GM21619 (cell line): ENCODE measurements at regions not wholly inside any gene's neighbourhood (a gene's known extent, or its start where the extent isn't known, plus 50 kb on each side); places are given as distances from the start of the nearest gene placed in this dataset.
"Not testable (repeated sequence)": the region's sequence is repeated elsewhere in the genome, so short reads cannot be mapped to it uniquely, and the experiment has no call there.

Experiments
- ATAC-seq: cut with Tn5 transposase; IDR thresholded peaks from one replicate; pipeline ENCODE4 v1.9.1; 2021; ENCODE audit not compliant: unreplicated experiment

DNA sequence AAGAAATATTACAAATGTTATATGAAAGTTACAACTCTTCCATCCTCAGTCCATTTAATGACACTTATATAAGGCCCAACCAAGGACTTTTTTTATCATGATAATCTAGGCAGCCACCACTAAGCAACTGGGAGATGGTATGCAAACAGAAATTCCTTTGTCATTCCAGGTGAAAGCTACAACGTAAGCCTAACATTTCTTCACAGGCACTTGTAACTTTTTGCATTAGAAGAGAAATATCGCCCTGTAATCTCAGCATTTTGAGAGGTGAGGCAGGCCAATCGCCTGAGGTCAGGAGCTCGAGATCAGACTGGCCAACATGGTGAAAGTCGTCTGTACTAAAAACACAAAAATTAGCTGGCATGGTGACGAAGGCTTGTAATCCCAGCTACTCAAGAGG lies 581.2 kb upstream of the SLC8A1 start:
- no peak for ATAC-seq

- ATAC-seq, result no peak
Observed at GRCh38 chr2:41038408-41038807, 586.5 kb upstream of the SLC8A1 start.

GRCh38 chr2:41039750-41040149 lies 587.9 kb upstream of the SLC8A1 start:
- not testable (repeated sequence) for ATAC-seq

DNA sequence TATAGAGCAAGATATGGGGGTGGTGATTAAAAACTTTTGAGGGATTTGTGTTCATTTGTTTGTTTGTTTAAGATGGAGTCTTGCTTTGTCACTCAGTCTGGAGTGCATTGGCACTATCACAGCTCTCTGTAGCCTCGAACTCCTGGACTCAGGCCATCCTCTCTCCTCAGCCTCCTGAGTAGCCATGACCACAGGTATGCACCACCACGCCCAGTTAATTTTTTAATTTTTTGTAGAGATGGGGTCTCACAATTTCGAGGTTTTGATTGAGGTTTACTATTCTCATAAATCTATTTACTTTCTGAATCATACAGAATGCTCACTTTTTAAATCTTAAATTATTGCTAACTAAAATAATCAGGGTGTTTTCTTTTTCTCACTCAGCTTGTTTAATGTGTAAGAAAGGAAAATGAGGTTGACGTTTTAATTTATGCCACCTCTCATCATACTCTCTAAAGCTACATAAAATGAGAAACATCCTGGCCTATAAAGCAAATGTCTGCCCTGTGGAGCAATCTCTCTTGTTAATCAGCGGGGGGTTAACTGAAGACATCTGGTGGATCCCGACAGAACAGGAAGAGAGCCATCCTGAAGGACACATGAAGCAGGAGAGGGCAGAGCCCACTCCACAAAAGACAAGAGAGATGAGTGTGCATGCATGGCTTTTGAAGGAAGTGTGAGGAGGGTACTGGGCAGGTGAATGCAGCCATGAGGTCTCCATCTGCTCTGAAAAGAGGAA lies 589.1 kb upstream of the SLC8A1 start:
- ATAC-seq, result no peak

DNA sequence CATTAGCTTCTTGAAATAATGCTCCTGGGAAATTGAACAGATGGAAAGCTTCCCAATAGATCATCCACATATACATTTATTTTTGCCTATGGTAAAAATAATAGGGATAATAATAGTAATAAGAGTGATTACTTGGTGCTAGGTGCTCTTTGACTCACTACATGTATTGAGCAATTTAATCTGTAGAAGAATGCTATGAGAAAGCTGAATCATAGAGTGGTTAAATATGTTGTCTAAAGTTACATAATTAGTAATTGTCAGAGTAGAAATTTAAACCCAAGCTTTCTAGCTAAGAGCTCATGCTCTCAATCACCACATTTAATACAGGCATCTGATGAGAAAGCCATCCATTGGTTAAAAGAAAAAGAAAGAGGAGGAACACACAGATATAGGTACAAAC lies 590.5 kb upstream of the SLC8A1 start:
- ATAC-seq, result no peak

DNA sequence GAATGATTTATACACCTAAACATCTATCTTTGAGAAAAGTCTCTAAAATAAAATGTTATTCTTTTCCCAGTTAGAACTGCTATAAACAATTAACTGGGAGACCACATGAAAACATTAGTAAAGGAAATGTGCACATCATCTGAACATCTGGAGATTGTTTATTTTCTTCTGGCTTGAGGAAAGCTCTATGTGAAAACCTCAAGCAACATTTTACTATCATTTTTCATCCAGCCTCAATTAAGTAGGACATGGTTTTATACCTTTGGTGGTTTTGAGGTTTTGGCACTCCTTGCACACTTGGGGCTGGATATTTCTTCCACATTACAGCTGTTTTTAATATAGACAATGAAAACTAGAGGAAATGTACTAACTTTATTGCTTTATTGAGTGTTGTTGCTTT lies 609.5 kb upstream of the SLC8A1 start:
- no peak for ATAC-seq

DNA sequence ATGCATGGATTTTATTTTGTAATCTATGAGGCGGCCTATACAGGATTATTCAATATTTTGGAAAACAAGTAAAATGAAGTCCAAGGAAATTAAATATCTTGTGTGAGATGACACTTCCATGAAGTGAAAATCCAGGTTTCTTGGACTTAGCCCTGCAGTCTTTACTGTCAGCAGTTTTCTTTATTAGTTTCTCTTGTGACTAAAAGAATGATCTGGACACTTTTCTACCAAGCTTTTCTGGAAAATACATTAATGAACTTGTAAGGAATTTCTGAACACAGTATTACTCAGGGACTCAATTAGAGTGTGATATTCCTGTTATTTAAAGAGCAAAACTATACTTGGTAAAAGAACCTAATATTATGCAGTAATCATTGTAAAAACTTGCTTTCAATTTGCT lies 610.4 kb upstream of the SLC8A1 start:
- ATAC-seq, result no peak

DNA sequence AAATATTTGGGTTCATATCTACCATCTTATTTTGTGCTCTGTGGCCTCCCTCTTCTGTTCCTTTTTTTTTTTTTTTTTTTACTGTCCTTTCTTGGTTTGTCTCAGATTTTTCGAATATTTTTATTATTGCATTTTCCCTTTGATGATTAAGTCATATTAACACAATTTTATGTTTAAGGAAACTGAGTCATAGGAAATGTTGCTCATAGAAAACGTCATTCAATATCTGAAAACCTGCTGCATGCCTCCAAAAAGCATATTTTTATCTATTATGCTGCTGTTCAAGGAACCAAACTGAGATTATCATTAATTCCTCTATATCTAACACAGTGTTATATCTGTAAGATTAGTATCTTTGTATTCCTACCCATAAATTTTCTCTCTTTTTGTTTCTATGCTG lies 614.3 kb upstream of the SLC8A1 start:
- no peak for ATAC-seq

GRCh38 chr2:41068740-41069139 lies 616.9 kb upstream of the SLC8A1 start:
- no peak for ATAC-seq

GRCh38 chr2:41078341-41078740 lies 626.5 kb upstream of the SLC8A1 start:
- ATAC-seq, result no peak

DNA sequence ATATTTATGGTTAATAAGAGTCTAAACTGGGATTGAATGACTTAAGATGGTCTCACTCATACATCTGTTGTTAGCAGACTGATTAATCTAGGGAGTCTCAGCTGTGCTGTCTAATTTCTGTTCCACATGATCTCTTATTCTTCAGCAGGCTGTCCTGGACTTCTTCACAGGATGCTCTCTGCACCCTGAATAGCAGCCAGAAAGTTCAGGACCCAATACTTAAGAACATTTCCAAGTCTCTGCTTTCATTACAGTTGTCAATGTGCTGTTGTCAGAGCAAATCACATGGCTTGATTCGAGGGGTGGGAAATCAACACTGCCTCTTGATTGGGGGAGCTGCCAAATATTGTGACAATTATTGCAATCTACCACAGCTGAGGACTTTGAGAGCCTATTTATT lies 627.1 kb upstream of the SLC8A1 start:
- no peak for ATAC-seq

- ATAC-seq, result no peak
Observed at GRCh38 chr2:41084321-41084720, 632.4 kb upstream of the SLC8A1 start.

- no peak for ATAC-seq
Observed at GRCh38 chr2:41087946-41088345, 636.1 kb upstream of the SLC8A1 start.

GRCh38 chr2:41101281-41101680 lies 649.4 kb upstream of the SLC8A1 start:
- ATAC-seq, result no peak

DNA sequence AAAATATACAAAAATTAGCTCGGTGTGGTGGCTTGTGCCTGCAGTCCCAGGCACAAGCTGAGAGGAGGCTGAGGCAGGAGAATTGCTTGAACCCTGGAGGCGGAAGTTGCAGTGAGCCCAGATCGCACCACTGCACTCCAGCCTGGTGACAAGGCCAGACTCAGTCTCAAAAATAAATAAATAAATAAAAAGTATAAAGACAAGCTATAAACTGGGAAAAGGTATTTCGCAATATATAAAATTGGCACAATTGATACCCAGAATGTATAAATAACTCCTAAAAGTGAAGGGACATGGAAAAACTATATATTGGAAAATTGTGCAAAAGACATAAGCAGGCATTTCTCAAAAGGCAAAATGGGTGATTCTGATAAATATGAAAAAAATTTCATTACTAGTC lies 657.9 kb upstream of the SLC8A1 start:
- ATAC-seq, result no peak

DNA sequence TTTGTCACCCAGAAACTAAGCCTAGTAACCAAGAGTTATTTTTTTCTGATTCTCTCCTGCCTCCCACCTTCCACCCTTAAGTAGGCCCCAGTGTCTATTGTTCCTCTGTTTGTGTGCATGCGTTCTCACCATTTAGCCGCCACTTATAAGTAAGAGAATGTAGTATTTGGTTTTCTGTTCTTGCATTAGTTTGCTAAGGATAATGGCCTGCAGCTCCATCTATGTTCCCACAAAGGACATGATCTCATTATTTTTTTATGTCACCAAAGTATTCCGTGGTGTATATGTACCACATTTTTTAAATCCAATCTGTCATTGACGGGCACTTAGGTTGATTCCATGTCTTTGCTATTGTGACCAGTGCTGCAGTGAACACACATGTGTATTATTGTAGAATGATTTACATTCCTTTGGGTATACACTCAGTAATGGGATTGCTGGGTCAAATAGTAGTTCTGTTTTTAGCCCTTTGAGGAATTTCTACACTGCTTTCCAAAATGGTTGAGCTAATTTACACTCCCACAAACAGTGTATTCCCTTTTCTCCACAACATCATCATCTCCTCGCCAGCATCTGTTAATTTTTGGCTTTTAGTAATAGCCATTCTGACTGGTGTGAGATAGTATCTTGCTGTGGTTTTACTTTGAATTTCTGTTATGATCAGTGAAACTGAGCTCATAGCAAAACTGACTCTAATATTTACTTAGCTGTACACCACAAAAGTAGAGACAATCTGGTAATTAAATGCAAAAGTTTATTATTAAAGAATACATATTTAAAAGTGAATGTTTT lies 660.1 kb upstream of the SLC8A1 start:
- ATAC-seq, result no peak

DNA sequence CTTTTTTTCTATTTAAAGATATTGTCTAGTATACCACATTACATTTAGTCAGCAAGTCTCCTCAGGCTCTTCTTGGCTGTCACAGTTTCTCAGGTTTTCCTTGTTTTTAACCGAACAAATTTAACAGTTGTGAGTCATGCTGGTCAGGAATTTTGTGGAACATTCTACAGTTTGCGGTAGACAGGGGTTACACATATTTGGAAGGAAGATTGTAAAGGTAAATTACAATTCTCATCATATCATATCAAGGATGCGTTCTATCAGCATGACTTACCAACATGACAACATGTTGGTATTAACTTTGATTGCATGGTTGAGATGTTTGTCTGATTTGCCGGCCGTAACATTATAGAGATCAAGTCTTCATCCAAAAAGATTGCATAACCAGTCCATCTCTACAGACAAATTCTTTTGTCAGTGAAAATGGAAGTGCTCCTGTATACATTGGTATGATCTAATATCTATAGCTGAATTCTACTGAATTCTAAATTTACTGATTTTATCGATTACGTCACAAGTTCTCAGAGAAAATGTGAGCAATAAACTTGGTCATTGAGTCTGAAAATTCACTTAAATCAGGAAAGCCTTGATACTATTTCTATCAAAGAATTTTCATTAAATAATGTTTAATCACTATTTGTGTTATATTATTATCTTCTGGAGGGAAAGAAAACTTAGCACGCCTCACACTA lies 664.4 kb upstream of the SLC8A1 start:
- ATAC-seq, result no peak

- no peak for ATAC-seq
Observed at GRCh38 chr2:41119489-41119888, 667.6 kb upstream of the SLC8A1 start.

DNA sequence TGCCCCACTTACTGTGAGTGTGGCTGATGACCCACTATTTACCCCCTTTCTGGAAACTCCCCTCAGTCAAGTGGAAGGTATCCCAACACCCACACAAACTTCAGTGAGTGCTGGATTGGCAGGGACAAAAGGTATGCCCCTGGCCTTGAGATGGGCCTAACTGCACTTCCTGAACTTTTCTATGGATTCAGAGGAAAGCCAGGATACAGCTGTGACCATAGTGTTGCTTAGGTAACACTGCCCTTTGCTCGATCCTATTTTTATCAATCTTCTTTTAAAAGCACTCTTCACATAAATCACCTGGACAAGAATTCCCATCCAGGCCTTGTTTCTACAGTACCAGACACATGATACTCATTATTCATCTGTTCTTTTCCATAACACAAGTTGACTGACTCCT lies 671.5 kb upstream of the SLC8A1 start:
- ATAC-seq, result no peak

DNA sequence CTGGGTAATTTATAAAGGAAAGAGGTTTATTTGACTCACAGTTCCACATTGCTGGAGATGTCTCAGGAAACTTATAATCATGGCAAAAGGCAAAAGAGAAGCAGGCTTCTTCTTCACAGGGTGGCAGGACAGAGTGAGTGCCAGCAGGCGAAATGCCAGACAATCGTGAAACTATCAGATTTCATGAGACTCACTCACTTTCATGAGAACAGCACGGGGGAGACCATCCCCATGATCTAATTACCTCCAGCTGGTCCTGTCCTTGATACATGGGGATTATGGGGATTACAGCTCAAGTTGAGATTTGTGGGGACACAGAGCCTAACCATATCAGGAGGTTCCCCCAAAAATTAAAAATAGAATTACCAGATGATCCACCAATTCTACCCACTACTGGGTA lies 675.5 kb upstream of the SLC8A1 start:
- ATAC-seq, result no peak

GRCh38 chr2:41129988-41130387 lies 678.1 kb upstream of the SLC8A1 start:
- no peak for ATAC-seq

DNA sequence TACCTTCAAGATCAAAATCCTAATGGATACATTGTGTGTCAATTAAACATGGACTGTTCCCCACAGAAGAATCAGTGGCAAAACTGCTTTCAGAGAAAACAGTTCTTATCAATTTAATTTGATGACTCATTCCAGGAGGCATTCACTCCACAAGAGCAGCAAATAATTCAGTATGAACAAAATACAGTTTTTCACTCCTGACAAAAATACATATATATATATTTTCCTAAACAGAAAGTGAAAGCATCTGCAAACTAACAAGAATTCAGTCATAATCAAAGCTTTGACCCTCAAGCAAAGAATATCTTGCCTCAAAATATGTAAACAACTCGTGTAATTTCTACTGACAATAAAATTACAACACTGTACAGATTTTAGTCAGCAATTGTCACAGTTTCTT lies 685.1 kb upstream of the SLC8A1 start:
- no peak for ATAC-seq
